ENCODE measurements at regions not wholly inside any gene's neighbourhood (a gene's known extent, or its start where the extent isn't known, plus 50 kb on each side); places are given as distances from the start of the nearest gene placed in this dataset.
A peak's percentile ranks its signal among the peaks of the same experiment; 100 is the strongest.

- DNase-seq: no peak
These were observed 97.6 kb downstream of the TM2D1 start for GRCh38 chr1:61627365-61627764.

- DNase-seq: no peak
These were observed 98.1 kb downstream of the TM2D1 start for GRCh38 chr1:61626816-61627215.

- DNase-seq: no peak
These were observed 101.1 kb downstream of the TM2D1 start for GRCh38 chr1:61623852-61624251.

DNA sequence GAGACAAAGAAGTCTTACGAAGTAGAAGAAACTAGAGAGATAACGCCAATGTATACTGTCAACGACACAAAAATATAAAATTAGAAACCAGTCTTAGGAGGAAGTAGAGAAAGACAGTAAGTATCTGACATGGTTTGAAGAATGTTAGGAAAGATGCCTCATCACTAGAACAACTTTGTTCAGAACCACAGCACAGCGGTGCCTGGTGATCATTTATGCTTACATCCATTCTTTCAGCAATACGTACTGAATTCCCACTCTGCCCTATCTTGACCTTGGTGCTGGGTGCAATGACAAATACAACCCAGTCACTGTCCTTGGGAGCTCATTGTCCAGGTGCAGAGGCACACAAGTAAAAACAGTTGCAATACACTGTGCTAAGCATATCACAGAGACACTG is 104.4 kb downstream of the TM2D1 start:
- DNase-seq: no peak

GRCh38 chr1:61618755-61619154 is 106.2 kb downstream of the TM2D1 start:
- DNase-seq: no peak

- DNase-seq: no peak
These were observed 106.7 kb downstream of the TM2D1 start for GRCh38 chr1:61618193-61618592.

DNA sequence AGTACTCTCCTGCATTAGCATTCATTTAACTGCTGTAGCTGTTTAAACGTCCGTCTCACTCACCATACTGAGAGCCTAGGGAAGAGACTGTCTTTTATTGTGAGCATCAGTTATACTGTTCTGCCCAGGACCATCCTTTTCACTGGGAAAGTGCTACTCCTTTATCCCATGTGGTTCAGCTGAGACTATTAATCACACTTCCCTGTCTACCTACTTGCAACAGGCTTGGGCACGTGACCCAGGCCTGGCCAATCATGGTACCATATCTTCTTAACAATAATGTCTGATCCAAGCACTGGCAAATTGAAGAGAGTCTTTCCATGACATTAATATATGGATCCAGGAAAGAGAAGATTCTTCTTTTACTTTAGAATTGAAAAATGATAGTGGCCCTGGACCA is 108.1 kb downstream of the TM2D1 start:
- DNase-seq: no peak

GRCh38 chr1:61612602-61613001 is 112.3 kb downstream of the TM2D1 start:
- no peak for DNase-seq

DNA sequence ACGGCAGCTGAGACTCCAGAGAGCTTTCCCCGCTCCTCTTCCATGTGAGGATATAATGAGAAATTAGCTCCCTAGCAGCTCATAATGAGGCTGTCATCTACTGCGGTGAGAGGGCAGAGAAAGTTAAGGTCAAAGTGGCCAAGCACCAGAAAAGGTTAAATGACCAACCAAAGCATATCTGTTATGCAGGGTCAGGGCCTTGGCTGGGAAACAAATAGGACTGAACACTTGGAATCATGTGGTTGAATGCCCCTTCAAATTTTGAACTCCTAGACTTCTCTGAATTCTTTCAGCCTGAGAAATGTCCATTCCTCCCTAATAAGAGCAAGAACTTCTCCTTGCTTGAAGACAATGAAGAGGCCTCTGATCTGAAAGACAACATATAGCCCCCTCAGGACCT is 115.9 kb downstream of the TM2D1 start:
- no peak for DNase-seq

GRCh38 chr1:61607448-61607847 is 117.5 kb downstream of the TM2D1 start:
- DNase-seq: no peak

GRCh38 chr1:61606448-61607312 is 118.3 kb downstream of the TM2D1 start:
- no peak for DNase-seq

- no peak for DNase-seq
These were observed 119.2 kb downstream of the TM2D1 start for GRCh38 chr1:61605607-61606321.

- no peak for DNase-seq
These were observed 120.3 kb downstream of the TM2D1 start for GRCh38 chr1:61604684-61605083.

GRCh38 chr1:61604261-61604660 is 120.7 kb downstream of the TM2D1 start:
- DNase-seq: no peak

DNA sequence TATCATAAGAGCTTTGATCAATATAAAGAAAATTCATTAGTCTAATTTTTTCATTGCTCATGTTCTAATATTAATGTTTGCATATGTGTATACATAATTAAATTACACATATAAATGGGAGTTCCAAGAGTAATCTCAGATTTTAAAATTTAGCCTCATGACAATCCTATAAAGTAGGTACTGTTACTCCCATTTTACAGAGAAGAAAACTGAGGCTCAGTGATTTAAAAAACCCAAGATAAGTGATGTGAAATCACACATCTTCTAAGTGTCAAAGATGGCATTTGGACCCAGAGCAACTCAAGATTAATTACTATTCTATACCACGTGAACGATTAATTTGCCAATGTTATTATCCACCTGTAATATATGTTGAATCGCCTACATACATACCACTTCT is 122.3 kb downstream of the TM2D1 start:
- no peak for DNase-seq

GRCh38 chr1:61597601-61598000 is 127.3 kb downstream of the TM2D1 start:
- DNase-seq: no peak

- DNase-seq: no peak
These were observed 131.6 kb downstream of the TM2D1 start for GRCh38 chr1:61593331-61593730.

DNA sequence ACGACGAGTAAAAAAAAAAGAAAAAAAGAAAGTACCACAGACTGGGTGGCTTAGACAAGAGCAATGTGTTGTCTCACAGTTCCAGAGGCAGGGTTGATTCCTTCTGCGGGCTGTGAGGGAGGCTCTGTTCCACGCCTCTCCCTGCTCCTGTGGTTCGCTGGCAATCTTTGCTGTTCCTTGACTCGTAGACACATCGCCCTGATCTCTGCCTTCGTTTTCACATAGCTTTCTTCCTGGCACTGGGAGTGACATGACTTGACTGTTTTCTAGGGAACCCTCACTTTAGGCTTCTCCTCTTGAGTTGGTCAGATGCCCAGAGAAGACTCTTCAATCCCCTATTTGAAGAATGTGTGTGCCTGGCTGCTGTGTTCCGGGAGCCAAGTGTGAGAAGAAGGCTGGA is 133.6 kb downstream of the TM2D1 start:
- no peak for DNase-seq

DNA sequence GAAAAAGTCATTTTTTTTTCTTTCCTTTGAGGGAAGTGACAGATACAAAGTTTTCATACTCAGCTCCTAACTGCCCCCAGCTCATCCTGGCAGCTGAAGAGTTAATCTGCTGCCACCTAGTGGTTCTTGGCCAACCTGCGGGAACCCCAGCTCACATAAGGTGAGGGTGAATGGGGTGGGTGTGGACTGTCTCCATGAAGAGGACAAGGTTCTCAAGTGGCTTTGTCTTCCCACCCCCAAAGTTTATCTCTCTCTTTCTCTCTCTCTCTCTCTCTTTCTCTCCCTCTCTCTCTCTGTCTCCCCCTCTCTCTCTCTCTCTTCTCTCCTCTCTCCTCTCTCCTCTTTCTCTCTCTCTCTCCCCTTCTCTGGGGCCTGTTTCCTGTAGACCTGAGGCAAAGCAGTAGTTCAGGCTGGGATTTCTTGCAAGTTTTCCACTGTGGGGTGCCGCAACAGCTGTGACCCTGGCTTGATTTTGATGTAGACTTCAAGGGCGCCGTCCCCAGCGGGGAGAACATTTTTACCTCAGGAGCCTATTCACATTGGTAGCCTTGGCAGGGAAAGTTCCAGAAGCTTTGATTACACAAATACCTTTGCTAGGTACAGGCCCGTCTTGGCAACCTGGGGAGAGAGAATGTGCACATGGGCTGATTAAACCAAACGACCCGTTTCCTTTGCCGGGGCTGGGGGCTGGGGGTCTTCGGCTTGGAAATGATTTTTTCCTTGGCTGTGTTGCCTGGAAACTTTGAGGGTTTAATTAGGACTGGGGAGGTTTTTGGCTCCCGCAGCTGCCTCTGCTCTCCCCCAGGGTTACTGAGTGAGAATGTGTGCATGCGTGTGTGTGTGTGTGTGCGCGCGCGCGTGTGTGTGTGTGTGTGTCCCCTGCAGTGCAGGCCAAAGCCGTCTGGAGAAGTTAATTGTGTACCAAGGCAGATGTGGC is 135.9 kb downstream of the TM2D1 start:
- peak; percentile 56 for DNase-seq

- no peak for DNase-seq
These were observed 139.2 kb downstream of the TM2D1 start for GRCh38 chr1:61585714-61586113.

- DNase-seq: no peak
These were observed 141.2 kb downstream of the TM2D1 start for GRCh38 chr1:61583703-61584102.

GRCh38 chr1:61581251-61581650 is 143.7 kb downstream of the TM2D1 start:
- DNase-seq: no peak

GRCh38 chr1:61580417-61580816 is 144.5 kb downstream of the TM2D1 start:
- DNase-seq: no peak
